A673 (cell line): ENCODE measurements at regions not wholly inside any gene's neighbourhood (a gene's known extent, or its start where the extent isn't known, plus 50 kb on each side); places are given as distances from the start of the nearest gene placed in this dataset.

Experiments
- BruUV-seq: library from RNA; stranded (reverse); fragments of 400-500 nt; replicated peaks from 2 replicates; lab custom pipeline; 2021; lab: Mats Ljungman, UMichigan
- CTCF ChIA-PET: fragments of 300-600 bp; sonication (Branson Sonifier 250); formaldehyde crosslinking; loops from one replicate; lab custom pipeline; 2022; ENCODE audit warnings: antibody characterized with exemption; lab: Charles Lee
- POLR2A ChIA-PET: fragments of 300-600 bp; sonication (Branson Sonifier 250); formaldehyde crosslinking; loops from one replicate; lab custom pipeline; 2022; ENCODE audit warnings: antibody characterized with exemption; ENCODE audit not compliant: low non-redundant PET; lab: Charles Lee
- DNase-seq: peaks from one replicate; pipeline ENCODE4 v3.0.0-alpha.2; 2015; ENCODE audit warnings: low spot score
- H3K27ac ChIP-seq: fragments of 200-600 bp; sonication (generic); 2 replicates; pipeline ENCODE4 v1.5.1; 2016; ENCODE audit warnings: mixed run types, low read depth, mild to moderate bottlenecking, mixed read lengths, antibody characterized with exemption, low read length; ENCODE audit not compliant: poor library complexity, severe bottlenecking
- H3K27me3 ChIP-seq: fragments of 200-600 bp; sonication (generic); replicated peaks from 2 replicates; pipeline ENCODE4 v1.6.1; 2017; ENCODE audit warnings: mixed run types, low read depth, mild to moderate bottlenecking, mixed read lengths, antibody characterized with exemption, low read length; ENCODE audit not compliant: insufficient read depth, poor library complexity
- H3K36me3 ChIP-seq: fragments of 200-600 bp; sonication (generic); 2 replicates; pipeline ENCODE4 v1.6.1; 2016; ENCODE audit warnings: mixed run types, mild to moderate bottlenecking, mixed read lengths, antibody characterized with exemption, low read length; ENCODE audit not compliant: insufficient read depth, poor library complexity, severe bottlenecking
- H3K4me1 ChIP-seq: fragments of 200-600 bp; sonication (generic); 2 replicates; pipeline ENCODE4 v1.6.1; 2017; ENCODE audit warnings: mixed run types, mild to moderate bottlenecking, mixed read lengths, antibody characterized with exemption, low read length; ENCODE audit not compliant: insufficient read depth, poor library complexity, severe bottlenecking
- H3K4me3 ChIP-seq: fragments of 200-600 bp; sonication (generic); 2 replicates; pipeline ENCODE4 v1.5.1; 2016; ENCODE audit warnings: low read depth, mixed run types, mild to moderate bottlenecking, mixed read lengths, low read length; ENCODE audit not compliant: poor library complexity, severe bottlenecking
- H3K9me3 ChIP-seq: fragments of 200-600 bp; sonication (generic); 2 replicates; pipeline ENCODE4 v1.6.1; 2016; ENCODE audit warnings: mixed run types, low read depth, mild to moderate bottlenecking, mixed read lengths, antibody characterized with exemption, low read length; ENCODE audit not compliant: poor library complexity, severe bottlenecking
- EZH2 ChIP-seq: fragments of 200-600 bp; sonication (generic); IDR thresholded peaks from 2 replicates; pipeline ENCODE4 v1.6.1; 2017; ENCODE audit warnings: borderline replicate concordance, low read depth, mild to moderate bottlenecking, mixed read lengths, antibody characterized with exemption, low read length; ENCODE audit not compliant: poor library complexity, severe bottlenecking
- intact Hi-C: fragments of 100-400 bp; cut with micrococcal nuclease; formaldehyde crosslinking; loops from one replicate; pipeline ENCODE4 v1.10.0; 2022; ENCODE audit not compliant: unreplicated experiment
- TF ChIP-seq, protein P1 (sequence below): fragments of 300-800, 200-600 bp; sonication (generic); conservative IDR thresholded peaks from 2 replicates; pipeline ENCODE4 v1.5.1; 2017; ENCODE audit warnings: low read depth, mild to moderate bottlenecking, antibody characterized with exemption, low read length, moderate library complexity, mixed read lengths

DNA sequence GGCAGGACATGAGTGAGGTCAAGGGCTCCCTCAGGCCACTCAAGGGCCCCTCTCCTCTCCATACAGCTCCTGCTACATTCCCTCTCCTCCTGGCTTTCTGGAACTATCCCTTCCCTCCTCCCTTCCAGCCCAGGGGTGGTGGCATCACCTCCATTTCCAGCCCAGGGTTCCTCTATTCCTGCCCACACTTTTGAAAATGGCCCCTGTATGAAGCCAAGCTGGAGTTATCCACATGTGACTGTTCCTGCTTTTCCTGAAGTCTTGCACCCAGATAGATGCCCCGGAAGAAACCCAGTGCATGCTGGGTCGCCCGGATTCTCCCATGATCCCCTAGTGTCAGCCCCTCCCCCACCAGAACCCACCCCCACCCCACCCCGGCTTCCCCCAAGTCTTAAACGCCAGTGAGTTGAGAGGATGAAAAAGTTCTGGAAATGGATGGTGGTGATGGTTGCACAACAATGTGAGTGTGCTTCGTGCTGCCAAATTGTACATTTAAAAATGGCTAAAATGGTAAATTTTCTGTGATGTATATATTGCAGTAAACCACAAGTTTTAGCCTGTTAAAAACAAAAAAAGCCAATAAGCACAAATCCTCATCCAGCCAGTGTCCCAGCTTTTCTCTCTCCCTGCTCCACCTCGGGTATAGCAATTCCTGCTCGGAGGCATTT is 136.9 kb downstream of the SCARB1 start:
- CTCF ChIA-PET = no interaction called here
- no TSS peak for BruUV-seq
- H3K4me3 ChIP-seq = no peak overlapping the region
- TF ChIP-seq EZH2 = no peak
- TF ChIP-seq, protein P1, sequence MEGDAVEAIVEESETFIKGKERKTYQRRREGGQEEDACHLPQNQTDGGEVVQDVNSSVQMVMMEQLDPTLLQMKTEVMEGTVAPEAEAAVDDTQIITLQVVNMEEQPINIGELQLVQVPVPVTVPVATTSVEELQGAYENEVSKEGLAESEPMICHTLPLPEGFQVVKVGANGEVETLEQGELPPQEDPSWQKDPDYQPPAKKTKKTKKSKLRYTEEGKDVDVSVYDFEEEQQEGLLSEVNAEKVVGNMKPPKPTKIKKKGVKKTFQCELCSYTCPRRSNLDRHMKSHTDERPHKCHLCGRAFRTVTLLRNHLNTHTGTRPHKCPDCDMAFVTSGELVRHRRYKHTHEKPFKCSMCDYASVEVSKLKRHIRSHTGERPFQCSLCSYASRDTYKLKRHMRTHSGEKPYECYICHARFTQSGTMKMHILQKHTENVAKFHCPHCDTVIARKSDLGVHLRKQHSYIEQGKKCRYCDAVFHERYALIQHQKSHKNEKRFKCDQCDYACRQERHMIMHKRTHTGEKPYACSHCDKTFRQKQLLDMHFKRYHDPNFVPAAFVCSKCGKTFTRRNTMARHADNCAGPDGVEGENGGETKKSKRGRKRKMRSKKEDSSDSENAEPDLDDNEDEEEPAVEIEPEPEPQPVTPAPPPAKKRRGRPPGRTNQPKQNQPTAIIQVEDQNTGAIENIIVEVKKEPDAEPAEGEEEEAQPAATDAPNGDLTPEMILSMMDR = no peak
- no peaks in the 10 kb centered on the region for H3K27me3 ChIP-seq
- no peak for DNase-seq
- POLR2A ChIA-PET = no interaction called here
- no peak overlapping the region for H3K27ac ChIP-seq
- intact Hi-C loops = no loop called here
- H3K36me3 ChIP-seq = no peaks in the 10 kb centered on the region
- H3K9me3 ChIP-seq = no peaks in the 10 kb centered on the region
- H3K4me1 ChIP-seq = peaks cover 4% of the 10 kb centered on the region

DNA sequence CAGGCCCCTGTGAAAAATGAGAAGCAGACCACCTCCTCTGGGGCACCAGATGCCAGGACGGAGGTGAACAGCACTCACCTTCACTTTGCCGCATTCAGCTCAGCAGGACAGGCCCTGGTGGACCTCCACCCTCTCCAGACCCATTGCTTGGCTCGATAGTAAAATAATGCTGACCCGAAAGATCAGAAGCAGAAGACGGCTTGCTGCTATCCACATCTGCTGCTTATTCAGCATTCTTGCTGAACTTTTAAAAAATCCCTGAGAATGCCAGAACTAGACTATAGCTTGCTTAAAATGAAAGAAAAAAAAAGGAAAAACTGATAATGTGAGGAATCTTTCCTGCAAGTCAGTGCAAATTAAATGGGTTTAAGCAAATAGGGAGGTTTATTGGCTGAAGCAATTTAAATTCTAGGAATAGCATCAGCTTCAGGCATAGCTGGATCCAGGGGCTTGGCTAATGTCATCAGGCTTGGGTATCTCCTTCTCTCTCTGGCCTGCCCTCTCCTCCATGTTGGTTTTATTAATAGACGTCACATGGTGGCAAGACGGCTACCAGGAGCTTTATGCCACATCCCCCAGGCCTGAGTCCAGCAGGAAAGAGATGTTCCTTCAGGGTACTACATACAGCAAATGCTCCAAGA is 137.9 kb downstream of the SCARB1 start:
- no peaks in the 10 kb centered on the region for H3K27me3 ChIP-seq
- H3K4me3 ChIP-seq = no peak overlapping the region
- H3K27ac ChIP-seq = no peak overlapping the region
- ChIA-PET POLR2A (no interaction called here), CTCF (no interaction called here)
- H3K36me3 ChIP-seq = no peaks in the 10 kb centered on the region
- no peaks in the 10 kb centered on the region for H3K9me3 ChIP-seq
- no TSS peak for BruUV-seq
- peaks cover 12% of the 10 kb centered on the region for H3K4me1 ChIP-seq
- DNase-seq = no peak
- TF ChIP-seq, protein P1 = no peak
- TF ChIP-seq EZH2 = no peak
- intact Hi-C loops = no loop called here

DNA sequence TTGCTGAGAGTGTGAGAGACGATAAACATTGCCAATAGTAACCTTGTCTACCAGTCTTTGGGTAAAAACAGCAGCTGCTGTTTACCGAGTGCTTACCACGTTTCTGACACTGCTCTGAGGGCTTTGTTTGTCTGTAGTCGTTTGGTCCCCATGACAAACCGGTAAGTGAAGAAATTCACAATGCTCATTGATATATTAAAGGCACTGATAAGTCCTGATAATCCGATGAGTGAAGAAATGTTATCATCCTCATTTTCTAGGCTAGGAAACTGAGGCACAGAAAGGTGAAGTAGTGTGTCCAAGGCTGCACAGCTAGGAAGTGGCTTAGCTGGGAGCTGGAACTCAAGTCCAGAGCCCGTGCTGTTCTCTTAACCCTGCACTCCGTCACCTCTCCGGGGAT is 138.6 kb downstream of the SCARB1 start:
- Histone ChIP-seq H3K9me3 (no peaks in the 10 kb centered on the region), H3K4me3 (no peak overlapping the region), H3K27ac (no peak overlapping the region), H3K27me3 (no peaks in the 10 kb centered on the region), H3K4me1 (peaks cover 15% of the 10 kb centered on the region), H3K36me3 (no peaks in the 10 kb centered on the region)
- no peak for TF ChIP-seq EZH2
- TF ChIP-seq, protein P1 = no peak
- ChIA-PET CTCF (no interaction called here), POLR2A (no interaction called here)
- BruUV-seq = no TSS peak
- DNase-seq = no peak
- intact Hi-C loops = no loop called here
